Uterus (tissue), 3 donors: ENCODE measurements at regions not wholly inside any gene's neighbourhood (a gene's known extent, or its start where the extent isn't known, plus 50 kb on each side); places are given as distances from the start of the nearest gene placed in this dataset.

Experiments
- DNase-seq, 2 donors: peaks; one replicate each; pipeline ENCODE4 v3.0.0-alpha.2; 2019 to 2020
- H3K27ac ChIP-seq, 2 donors: fragments of 200-600 bp; sonication (generic); 1 replicate in 1 of 2; 2 replicates in 1 of 2; pipeline ENCODE4 v1.5.1; 2016 to 2018
- H3K27me3 ChIP-seq, 2 donors: fragments of 200-600 bp; sonication (generic); one replicate each; pipeline ENCODE4 v1.5.1; 2018 to 2019; ENCODE audit warnings: control low read depth in 1 of 2
- H3K36me3 ChIP-seq, 2 donors: fragments of 200-600 bp; sonication (generic); one replicate each; pipeline ENCODE4 v1.5.1; 2019; ENCODE audit warnings: control low read depth in 1 of 2
- H3K4me1 ChIP-seq, 2 donors: fragments of 200-600 bp; sonication (generic); one replicate each; pipeline ENCODE4 v1.5.1; 2018 to 2019; ENCODE audit warnings: control low read depth in 1 of 2
- H3K4me3 ChIP-seq, 2 donors: fragments of 200-600 bp; sonication (generic); 1 replicate in 1 of 2; 2 replicates in 1 of 2; pipeline ENCODE4 v1.5.1; 2018 to 2019; ENCODE audit warnings: mild to moderate bottlenecking in 1 of 2
- H3K9me3 ChIP-seq, 2 donors: fragments of 200-600 bp; sonication (generic); one replicate each; pipeline ENCODE4 v1.5.1; 2019; ENCODE audit warnings: control low read depth in 1 of 2
- CTCF ChIP-seq, 4 experiments: fragments of 200-600 bp in 2 of 4; fragments of 450-650 bp in 2 of 4; sonication (generic) in 2 of 4; IDR thresholded peaks; one replicate each; pipeline ENCODE4 v1.5.1; 2016 to 2019; ENCODE audit warnings: antibody characterized with exemption in 4 of 4, mild to moderate bottlenecking in 2 of 4, moderate library complexity in 1 of 4
- POLR2A ChIP-seq, 2 donors: fragments of 450-650 bp; IDR thresholded peaks; one replicate each; pipeline ENCODE4 v1.6.1; 2016; ENCODE audit warnings: antibody characterized with exemption in 2 of 2, mild to moderate bottlenecking in 1 of 2, moderate library complexity in 1 of 2
- intact Hi-C: fragments of 100-400 bp; cut with DNase I; formaldehyde crosslinking; loops from one replicate; pipeline ENCODE4 v1.15.1; 2023; ENCODE audit warnings: low total_unique reads
- donor health status: DM: yes; HTN: yes; CAD: no.

GRCh38 chr11:79926707-79927106 lies 485.9 kb upstream of the TENM4 start:
- Histone ChIP-seq H3K4me1 (no peaks in the 10 kb centered on the region), H3K27me3 (no peaks in the 10 kb centered on the region), H3K36me3 (no peaks in the 10 kb centered on the region), H3K9me3 (no peaks in the 10 kb centered on the region), H3K27ac (no peak overlapping the region), H3K4me3 (no peak overlapping the region)
- intact Hi-C loops: no loop called here
- DNase-seq: no peak
- TF ChIP-seq CTCF (IDR thresholded peaks at IDR 0.05) (no peak), POLR2A (IDR thresholded peaks at IDR 0.05) (no peak)

DNA sequence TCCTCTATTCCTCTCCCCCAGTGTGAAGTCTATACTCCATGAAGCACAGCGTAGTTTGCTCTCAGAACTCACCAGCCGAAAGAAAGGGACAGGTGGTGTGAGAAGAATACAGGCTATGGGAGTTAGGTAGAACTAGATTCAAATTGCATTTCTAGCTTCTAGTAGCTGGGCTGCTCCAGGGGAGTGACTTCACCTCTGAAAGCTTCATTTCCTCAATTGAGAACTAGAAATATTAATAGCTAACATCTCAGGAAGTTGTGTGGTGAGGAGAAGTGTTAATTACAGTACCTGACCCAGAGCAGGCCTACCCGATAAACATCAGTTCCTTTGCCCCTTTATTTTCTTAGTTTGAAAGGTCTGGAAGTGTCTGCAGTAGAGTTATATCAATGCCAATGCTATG lies 484.7 kb upstream of the TENM4 start:
- intact Hi-C loops: no loop called here
- DNase-seq: no peak
- H3K4me1 ChIP-seq: no peaks in the 10 kb centered on the region
- H3K9me3 ChIP-seq: no peaks in the 10 kb centered on the region
- H3K4me3 ChIP-seq: no peak overlapping the region
- H3K27ac ChIP-seq: no peak overlapping the region
- no peak for TF ChIP-seq POLR2A (IDR thresholded peaks at IDR 0.05)
- TF ChIP-seq CTCF (IDR thresholded peaks at IDR 0.05): no peak
- no peaks in the 10 kb centered on the region for H3K36me3 ChIP-seq
- no peaks in the 10 kb centered on the region for H3K27me3 ChIP-seq

GRCh38 chr11:79922641-79923040 lies 481.8 kb upstream of the TENM4 start:
- H3K9me3 ChIP-seq: no peaks in the 10 kb centered on the region
- TF ChIP-seq POLR2A (IDR thresholded peaks at IDR 0.05) (no peak), CTCF (IDR thresholded peaks at IDR 0.05) (no peak)
- H3K4me1 ChIP-seq: no peaks in the 10 kb centered on the region
- H3K27ac ChIP-seq: no peak overlapping the region
- no peaks in the 10 kb centered on the region for H3K27me3 ChIP-seq
- intact Hi-C loops: no loop called here
- H3K4me3 ChIP-seq: no peak overlapping the region
- DNase-seq: no peak
- H3K36me3 ChIP-seq: no peaks in the 10 kb centered on the region

- no peak overlapping the region for H3K4me3 ChIP-seq
- H3K9me3 ChIP-seq: no peaks in the 10 kb centered on the region
- no peak overlapping the region for H3K27ac ChIP-seq
- intact Hi-C loops: no loop called here
- H3K27me3 ChIP-seq: no peaks in the 10 kb centered on the region
- DNase-seq: no peak
- TF ChIP-seq CTCF (IDR thresholded peaks at IDR 0.05): no peak
- TF ChIP-seq POLR2A (IDR thresholded peaks at IDR 0.05): no peak
- no peaks in the 10 kb centered on the region for H3K4me1 ChIP-seq
- H3K36me3 ChIP-seq: no peaks in the 10 kb centered on the region
These were observed 479.6 kb upstream of the TENM4 start for GRCh38 chr11:79920480-79920879.

DNA sequence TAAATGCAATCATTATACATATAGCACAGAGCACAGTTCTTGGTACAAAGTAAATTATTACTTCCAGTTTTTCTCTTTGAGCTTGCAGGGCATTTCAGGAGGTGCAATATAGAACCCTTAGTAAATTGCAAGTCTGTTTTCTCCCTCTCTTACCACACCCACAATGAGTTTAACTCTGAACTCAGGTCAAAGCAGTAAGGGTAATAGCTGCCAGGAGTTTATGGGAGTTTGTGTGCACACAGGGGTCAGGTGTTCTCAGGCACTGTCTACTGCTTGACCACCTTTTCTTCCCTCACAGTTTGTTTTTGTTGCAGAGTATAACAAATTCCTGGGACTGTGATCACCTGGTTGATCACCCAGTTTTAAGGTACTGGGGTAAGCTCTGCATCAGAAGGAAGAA lies 478.5 kb upstream of the TENM4 start:
- Histone ChIP-seq H3K36me3 (no peaks in the 10 kb centered on the region), H3K27ac (no peak overlapping the region), H3K4me1 (no peaks in the 10 kb centered on the region), H3K9me3 (no peaks in the 10 kb centered on the region), H3K4me3 (no peak overlapping the region), H3K27me3 (no peaks in the 10 kb centered on the region)
- intact Hi-C loops: no loop called here
- TF ChIP-seq POLR2A (IDR thresholded peaks at IDR 0.05) (no peak), CTCF (IDR thresholded peaks at IDR 0.05) (no peak)
- no peak for DNase-seq
